Esophagus (tissue), 2 donors: ENCODE measurements at regions not wholly inside any gene's neighbourhood (a gene's known extent, or its start where the extent isn't known, plus 50 kb on each side); places are given as distances from the start of the nearest gene placed in this dataset.
"Not testable (repeated sequence)": the region's sequence is repeated elsewhere in the genome, so short reads cannot be mapped to it uniquely, and the experiment has no call there.

Source experiments
- H3K27ac ChIP-seq, 2 donors: one replicate each; pipeline ENCODE4 v1.5.1; 2013; ENCODE audit warnings: low read depth in 2 of 2, mild to moderate bottlenecking in 2 of 2, inconsistent platforms in 1 of 2, low read length in 1 of 2, moderate library complexity in 1 of 2
- H3K27me3 ChIP-seq, 2 donors: one replicate each; pipeline ENCODE4 v1.6.1; 2013; ENCODE audit warnings: low read length in 2 of 2, control low read depth in 1 of 2, mild to moderate bottlenecking in 1 of 2; ENCODE audit not compliant: insufficient read depth in 2 of 2, control insufficient read depth in 1 of 2
- H3K36me3 ChIP-seq, 2 donors: one replicate each; pipeline ENCODE4 v1.6.1; 2013; ENCODE audit warnings: low read length in 1 of 2; ENCODE audit not compliant: control insufficient read depth in 2 of 2, insufficient read depth in 2 of 2
- H3K4me1 ChIP-seq, 2 donors: one replicate each; pipeline ENCODE4 v1.6.1; 2013; ENCODE audit warnings: low read length in 1 of 2; ENCODE audit not compliant: control insufficient read depth in 2 of 2, insufficient read depth in 2 of 2
- H3K4me3 ChIP-seq, 2 donors: one replicate each; pipeline ENCODE4 v1.5.1; 2013; ENCODE audit warnings: low read length in 2 of 2, mild to moderate bottlenecking in 2 of 2, low read depth in 1 of 2, moderate library complexity in 1 of 2
- H3K9me3 ChIP-seq, 2 donors: one replicate each; pipeline ENCODE4 v1.6.1; 2013; ENCODE audit warnings: mild to moderate bottlenecking in 2 of 2, low read depth in 1 of 2, low read length in 1 of 2, moderate library complexity in 1 of 2; ENCODE audit not compliant: control insufficient read depth in 2 of 2, insufficient read depth in 1 of 2
- WGBS, 2 donors: extraction: QIAGEN DNeasy Blood & Tissue Kit; methylation state at CpG; one replicate each; pipeline ENCODE4 v1.1.7; 2013; 5-methylcytosine and 5-hydroxymethylcytosine counted together
- donor health status: healthy with polysubstance abuse.
- donor health status: Bipolar disorder and iron deficiency.

GRCh38 chr2:53035153-53035552 lies 732.5 kb upstream of the CHAC2 start:
- H3K36me3 ChIP-seq: no peaks in the 10 kb centered on the region
- H3K4me3 ChIP-seq: no peak overlapping the region
- H3K4me1 ChIP-seq: no peaks in the 10 kb centered on the region
- H3K9me3 ChIP-seq: no peaks in the 10 kb centered on the region
- WGBS, 2 donors: 43 to 71% methylated on average over 1 of the region's 1 CpG
- H3K27ac ChIP-seq: no peak overlapping the region
- no peaks in the 10 kb centered on the region for H3K27me3 ChIP-seq

GRCh38 chr2:53033411-53033810 lies 734.2 kb upstream of the CHAC2 start:
- no peaks in the 10 kb centered on the region for H3K36me3 ChIP-seq
- no peak overlapping the region for H3K27ac ChIP-seq
- no peaks in the 10 kb centered on the region for H3K4me1 ChIP-seq
- H3K9me3 ChIP-seq: no peaks in the 10 kb centered on the region
- no peaks in the 10 kb centered on the region for H3K27me3 ChIP-seq
- no peak overlapping the region for H3K4me3 ChIP-seq

DNA sequence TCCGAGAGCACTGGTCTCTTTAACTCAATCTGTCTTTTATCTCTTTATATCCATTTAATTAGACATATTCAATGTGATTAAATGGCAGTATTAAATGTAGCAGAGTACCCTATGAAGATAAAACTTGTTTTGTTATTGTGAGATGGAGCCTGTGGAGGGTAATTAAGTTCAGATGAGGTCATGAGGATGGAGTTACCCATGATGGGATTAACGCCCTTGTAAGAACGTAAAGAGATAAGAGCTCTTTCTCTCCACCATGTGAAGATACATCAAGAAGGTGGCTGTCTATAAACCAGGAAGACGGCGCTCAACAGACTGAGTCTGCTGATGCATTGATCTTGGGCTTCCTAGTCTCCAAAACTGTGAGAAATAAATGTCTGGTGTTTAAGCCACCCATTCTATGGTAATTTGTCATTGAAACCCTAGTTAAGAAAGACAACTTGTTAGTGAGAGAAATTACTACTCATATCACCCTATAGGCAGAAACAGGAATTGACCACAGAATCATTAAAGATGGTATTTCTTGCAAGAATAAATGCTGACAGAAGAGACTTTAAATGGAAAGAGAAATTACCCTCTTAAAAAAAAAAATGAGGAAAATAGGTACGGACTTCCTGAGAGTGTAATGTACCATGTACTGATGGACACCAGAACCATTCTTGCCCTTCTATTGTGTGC lies 738.7 kb upstream of the CHAC2 start:
- 79 to 84% methylated on average over 6 of the region's 6 CpGs for WGBS, 2 donors
- no peaks in the 10 kb centered on the region for H3K36me3 ChIP-seq
- no peaks in the 10 kb centered on the region for H3K9me3 ChIP-seq
- H3K4me1 ChIP-seq: no peaks in the 10 kb centered on the region
- no peak overlapping the region for H3K27ac ChIP-seq
- H3K4me3 ChIP-seq: no peak overlapping the region
- H3K27me3 ChIP-seq: no peaks in the 10 kb centered on the region

DNA sequence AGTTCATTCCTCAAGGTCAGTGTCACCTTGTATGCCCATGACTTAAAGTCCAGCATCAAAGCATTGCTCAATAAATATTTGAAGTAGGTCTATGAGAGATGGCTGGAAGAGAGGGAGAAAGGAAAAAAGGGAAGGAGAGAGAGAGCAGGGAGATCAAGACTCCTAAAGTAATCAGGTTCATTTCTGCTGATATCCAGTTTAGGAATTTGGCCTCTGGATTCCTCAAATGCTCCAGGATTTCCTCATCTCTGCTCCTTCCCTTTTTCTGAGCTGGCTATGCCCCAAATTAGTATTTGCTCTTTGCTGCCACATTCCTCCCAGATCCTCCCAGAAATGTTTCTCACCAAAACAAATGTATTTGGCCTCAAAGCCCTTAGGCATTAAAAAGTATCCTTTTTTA lies 739.4 kb upstream of the CHAC2 start:
- no peak overlapping the region for H3K4me3 ChIP-seq
- H3K27ac ChIP-seq: no peak overlapping the region
- H3K4me1 ChIP-seq: no peaks in the 10 kb centered on the region
- no peaks in the 10 kb centered on the region for H3K9me3 ChIP-seq
- H3K36me3 ChIP-seq: no peaks in the 10 kb centered on the region
- no peaks in the 10 kb centered on the region for H3K27me3 ChIP-seq

DNA sequence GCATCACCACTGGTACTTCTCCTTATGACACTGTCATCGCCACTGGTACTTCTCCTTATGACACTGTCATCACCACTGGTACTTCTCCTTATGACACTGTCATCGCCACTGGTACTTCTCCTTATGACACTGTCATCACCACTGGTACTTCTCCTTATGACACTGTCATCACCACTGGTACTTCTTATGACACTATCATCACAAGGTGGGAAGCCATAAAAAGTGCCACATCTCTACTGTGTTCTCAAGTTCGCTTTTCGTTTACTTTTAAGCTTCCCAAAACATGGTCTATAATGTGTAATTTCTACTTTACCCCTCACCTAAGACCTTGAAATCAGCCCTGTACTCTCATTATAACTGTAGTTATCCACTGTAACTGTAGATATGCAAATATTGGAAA lies 745.4 kb upstream of the CHAC2 start:
- H3K9me3 ChIP-seq, H3K36me3 ChIP-seq, H3K4me3 ChIP-seq, H3K4me1 ChIP-seq, H3K27ac ChIP-seq, H3K27me3 ChIP-seq: not testable (repeated sequence)
- WGBS, 2 donors: 82 to 85% methylated on average over 4 of the region's 4 CpGs

DNA sequence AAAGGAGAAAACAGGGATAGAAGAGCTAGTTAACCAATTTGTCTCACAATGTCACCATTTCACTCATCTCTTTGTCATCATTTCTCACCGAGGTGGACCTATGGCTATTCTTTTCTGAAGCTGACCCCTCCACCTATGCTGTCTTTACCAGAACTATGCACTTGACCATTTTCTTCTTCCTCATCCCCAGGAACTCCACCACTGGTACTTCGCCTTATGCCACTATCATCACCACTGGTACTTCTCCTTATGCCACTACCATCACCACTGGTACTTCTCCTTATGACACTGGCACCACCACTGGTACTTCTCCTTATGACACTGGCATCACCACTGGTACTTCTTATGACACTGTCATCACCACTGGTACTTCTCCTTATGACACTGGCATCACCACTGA lies 745.8 kb upstream of the CHAC2 start:
- H3K4me3 ChIP-seq: no peak overlapping the region
- WGBS, 2 donors: 90 to 93% methylated on average over 2 of the region's 2 CpGs

DNA sequence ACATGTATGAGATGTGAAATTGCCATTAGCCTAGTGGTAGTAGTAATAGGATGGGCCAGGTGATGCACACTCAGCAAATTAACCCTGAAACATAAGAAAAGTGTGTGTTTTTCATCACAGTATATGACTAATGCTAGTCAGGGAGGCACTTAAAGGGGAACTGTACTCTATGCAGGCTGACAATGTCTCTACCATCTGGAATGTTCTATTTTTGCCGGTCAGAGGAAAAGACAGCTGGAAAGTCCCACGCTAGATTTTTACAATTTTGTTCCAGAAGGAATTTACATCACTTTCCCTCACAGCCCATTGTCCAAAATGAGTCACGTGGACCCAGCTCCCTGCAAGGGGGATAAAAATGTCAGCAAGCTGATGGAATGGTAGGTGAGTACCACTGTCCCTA lies 746.3 kb upstream of the CHAC2 start:
- no peak overlapping the region for H3K27ac ChIP-seq
- WGBS, 2 donors: 63 to 71% methylated on average over 3 of the region's 3 CpGs
- no peaks in the 10 kb centered on the region for H3K27me3 ChIP-seq
- H3K36me3 ChIP-seq: no peaks in the 10 kb centered on the region
- H3K9me3 ChIP-seq: no peaks in the 10 kb centered on the region
- no peak overlapping the region for H3K4me3 ChIP-seq
- no peaks in the 10 kb centered on the region for H3K4me1 ChIP-seq

More for the DNA sequence above, 745.8 kb upstream of the CHAC2 start:
- Histone ChIP-seq H3K9me3 (no peaks in the 10 kb centered on the region), H3K27ac (no peak overlapping the region), H3K4me1 (no peaks in the 10 kb centered on the region), H3K27me3 (no peaks in the 10 kb centered on the region), H3K36me3 (no peaks in the 10 kb centered on the region)

DNA sequence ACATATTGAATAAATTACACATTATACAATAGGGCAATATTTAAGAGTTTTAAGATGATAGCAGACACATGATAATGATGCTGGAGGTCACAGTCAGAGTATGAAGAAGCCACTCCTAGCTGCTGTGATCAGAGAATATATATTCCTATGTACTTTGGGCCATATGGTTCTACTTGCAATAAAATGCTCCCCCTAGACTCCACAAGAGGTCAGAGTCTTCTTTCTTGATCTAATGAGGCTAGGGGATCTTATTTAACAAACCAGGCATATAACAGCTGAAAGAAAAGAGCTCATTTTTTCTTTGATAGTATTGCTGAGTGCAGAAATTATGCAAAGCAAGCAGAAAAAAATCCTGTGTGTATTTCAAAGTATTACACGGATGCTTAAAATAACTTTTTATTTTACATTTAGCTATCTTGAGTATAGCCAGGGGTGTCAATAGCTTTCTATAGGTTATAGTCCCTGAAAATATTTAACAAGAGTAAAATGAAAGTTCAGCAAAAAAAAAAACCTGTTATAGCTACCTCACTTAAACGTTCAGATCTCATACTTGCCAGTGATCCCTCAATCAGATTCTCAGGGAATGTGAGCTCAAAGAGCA lies 748.7 kb upstream of the CHAC2 start:
- no peaks in the 10 kb centered on the region for H3K36me3 ChIP-seq
- H3K27ac ChIP-seq: no peak overlapping the region
- no peak overlapping the region for H3K4me3 ChIP-seq
- H3K4me1 ChIP-seq: no peaks in the 10 kb centered on the region
- H3K9me3 ChIP-seq: no peaks in the 10 kb centered on the region
- no peaks in the 10 kb centered on the region for H3K27me3 ChIP-seq
- 35 to 53% methylated on average over 2 of the region's 2 CpGs for WGBS, 2 donors

GRCh38 chr2:53006980-53007379 lies 760.6 kb upstream of the CHAC2 start:
- Histone ChIP-seq H3K27me3 (no peaks in the 10 kb centered on the region), H3K9me3 (no peaks in the 10 kb centered on the region), H3K4me3 (no peak overlapping the region), H3K36me3 (no peaks in the 10 kb centered on the region), H3K27ac (no peak overlapping the region), H3K4me1 (no peaks in the 10 kb centered on the region)
- WGBS, 2 donors: 54 to 63% methylated on average over 2 of the region's 2 CpGs

- no peaks in the 10 kb centered on the region for H3K9me3 ChIP-seq
- WGBS, 2 donors: 81 to 85% methylated on average over 3 of the region's 3 CpGs
- no peak overlapping the region for H3K4me3 ChIP-seq
- H3K4me1 ChIP-seq: no peaks in the 10 kb centered on the region
- no peaks in the 10 kb centered on the region for H3K27me3 ChIP-seq
- H3K36me3 ChIP-seq: no peaks in the 10 kb centered on the region
- H3K27ac ChIP-seq: no peak overlapping the region
Measured at GRCh38 chr2:53004413-53004812, 763.2 kb upstream of the CHAC2 start.
